HK-2 (cell line): ENCODE measurements at regions not wholly inside any gene's neighbourhood (a gene's known extent, or its start where the extent isn't known, plus 50 kb on each side); places are given as distances from the start of the nearest gene placed in this dataset.

Experiments used
- DNase-seq: peaks from one replicate; pipeline ENCODE4 v3.0.0-alpha.2; 2018; ENCODE audit not compliant: unreplicated experiment

DNA sequence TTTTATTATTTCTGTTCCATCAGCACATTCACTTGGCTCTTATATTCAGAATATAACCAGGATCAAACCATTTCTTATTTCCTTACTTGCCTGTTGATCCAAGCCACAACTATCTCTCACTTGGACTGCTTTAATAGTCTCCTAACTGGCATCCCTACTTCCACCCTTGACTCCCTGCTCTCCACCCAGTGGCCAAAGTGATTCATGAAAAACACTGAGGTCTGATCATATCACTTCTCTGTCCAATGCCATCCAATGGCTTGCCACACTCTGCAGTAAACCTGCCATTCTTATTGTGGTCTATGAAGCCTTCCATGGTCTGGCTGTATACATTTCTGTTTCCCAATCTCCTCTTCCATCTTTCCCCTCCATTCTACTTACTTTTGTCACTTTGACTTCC lies 576.1 kb downstream of the PDCD6IP start:
- no peak for DNase-seq

DNA sequence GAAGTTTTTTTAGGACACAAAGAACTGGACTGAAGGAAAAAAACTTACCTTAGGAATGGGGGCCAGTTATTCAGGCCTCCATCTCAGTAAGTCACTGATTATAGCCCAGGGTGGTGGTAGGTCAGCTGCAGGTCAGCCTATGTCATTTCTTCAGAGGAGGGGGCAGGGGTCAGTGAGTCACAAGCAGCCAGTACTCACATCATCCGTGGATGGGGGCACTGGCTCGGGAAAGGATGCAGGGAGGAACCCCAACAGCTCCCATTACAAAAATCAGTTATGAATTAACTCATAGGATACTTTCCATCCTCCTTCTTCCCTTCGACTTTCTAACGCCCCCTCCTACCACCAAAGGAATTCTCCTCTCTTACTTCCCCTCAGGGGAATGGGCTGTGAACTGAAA lies 578.3 kb downstream of the PDCD6IP start:
- DNase-seq: no peak

DNA sequence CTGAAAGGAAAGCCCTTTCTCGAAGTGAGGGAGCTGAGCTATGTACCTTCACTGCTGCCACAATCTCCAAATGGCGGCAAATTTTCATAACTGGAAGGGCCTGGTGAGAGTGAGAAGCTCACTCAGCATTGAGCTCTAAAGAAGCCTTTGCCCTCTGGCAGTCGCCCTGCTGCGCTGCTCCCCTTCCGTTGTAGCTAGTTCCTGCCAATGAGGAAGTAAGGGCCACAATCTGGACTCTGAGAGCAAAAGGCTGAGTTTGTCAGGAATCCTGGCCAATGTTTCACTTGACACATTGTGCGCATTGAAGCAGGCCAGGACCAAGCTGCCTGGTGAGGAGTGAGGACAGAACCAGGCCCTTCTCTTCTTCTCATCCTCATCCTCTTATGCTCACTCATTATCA lies 579.5 kb downstream of the PDCD6IP start:
- no peak for DNase-seq

DNA sequence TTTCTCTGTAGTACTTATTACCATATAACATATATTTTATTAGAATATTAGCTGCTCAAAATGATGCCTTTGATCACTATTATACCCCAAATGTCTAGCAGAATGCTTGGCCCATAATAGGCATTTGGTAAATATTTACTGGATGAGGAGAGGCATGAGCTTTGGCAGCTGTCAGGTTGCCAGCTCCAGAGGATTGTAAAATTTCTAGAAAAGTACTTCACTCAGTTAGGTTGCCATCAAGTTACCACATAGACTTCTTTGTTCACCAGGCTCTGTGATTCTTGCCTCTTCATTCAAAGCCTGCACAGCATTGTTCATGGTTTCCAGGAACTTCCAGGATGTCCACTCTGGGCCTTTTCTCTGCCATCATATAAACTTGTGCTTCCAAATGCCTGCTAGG lies 582.8 kb downstream of the PDCD6IP start:
- DNase-seq: no peak

DNA sequence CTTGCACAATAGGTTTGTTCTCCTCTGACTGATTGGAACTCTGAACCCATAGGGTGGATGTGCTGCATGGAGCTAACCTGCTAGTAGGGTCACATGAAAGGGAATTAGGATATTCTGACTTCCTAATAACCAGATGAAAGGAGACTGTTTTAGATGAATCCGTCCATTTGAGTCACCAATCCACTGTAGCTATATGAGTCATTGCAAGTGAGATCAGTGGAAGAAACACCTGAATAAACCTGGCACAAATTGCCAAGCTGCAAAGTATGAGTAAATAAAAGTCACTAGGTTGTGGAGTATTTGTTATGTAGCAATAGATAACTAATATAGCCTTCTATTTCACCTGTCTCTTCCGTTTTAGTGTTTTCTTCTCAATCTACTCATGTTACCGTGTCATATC lies 584.4 kb downstream of the PDCD6IP start:
- DNase-seq: no peak

DNA sequence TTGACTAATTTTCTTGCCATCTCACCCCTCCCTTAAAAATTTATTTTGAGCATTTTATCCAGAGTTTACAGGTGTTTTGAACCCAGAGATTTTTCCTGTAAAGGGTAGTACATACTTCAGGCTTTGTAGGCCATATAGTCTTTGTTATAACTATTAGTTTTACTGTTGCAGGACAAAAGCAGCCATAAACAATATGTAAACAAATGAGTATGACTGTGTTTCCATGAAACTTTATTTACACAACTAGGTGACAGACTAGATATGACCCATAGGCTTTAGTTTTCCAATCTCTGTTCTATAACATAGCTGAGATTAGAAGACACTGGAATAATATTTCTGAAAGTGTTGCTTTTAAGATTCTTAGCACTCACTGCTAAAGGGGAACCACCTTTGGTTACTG lies 587.9 kb downstream of the PDCD6IP start:
- DNase-seq: no peak

DNA sequence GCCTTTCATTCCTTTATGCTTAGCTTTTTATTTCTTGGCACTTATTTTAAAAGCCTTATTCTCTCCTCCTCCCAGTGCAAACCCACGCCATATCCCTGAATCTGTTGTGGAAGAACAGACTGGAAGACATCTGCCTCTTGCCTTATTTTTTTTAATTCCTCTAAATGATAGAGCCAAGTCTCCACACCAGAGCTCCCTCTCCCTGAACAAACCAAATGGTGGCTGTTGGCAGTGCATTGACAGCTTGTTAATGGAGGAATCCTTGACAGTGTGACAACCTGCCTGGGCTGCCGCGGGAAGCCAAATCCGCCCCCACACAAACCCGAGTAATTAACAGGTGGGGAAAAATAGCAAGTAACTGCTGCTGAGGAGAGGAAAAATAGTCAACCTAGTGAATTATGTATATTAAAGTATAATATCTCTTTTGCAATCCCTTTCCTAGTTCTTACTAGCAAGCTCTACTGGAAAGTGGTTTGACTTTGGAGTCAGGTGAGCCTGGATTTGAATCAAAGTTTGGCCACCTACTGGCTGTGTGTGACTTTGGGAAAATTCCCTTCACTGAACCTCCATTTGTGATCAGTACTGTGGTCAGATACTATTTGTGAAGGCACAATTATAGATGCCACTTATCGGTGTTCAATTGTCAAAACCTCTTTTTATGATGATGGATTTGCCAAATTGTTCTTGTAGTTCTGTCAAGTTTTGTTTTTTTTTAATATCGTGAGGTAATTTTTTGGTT lies 589.6 kb downstream of the PDCD6IP start:
- no peak for DNase-seq

DNA sequence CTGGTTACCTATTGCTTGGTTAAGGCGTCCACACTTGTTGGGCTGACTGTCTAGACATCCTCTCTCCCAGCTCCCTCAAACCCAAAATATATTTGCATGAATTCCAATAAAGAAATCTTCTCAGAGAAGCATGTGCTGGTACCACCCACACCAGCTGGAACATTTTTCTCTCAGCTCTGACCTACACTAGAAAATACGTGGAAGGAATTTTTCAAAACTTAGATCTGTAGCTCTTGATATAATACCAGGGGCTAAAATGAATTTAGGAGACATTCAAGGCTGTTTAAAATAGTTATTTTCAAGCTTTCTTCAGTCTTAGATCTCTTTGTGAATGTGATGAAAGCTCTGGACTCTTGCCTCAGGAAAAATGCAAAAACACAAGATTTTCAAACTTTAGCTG lies 590.4 kb downstream of the PDCD6IP start:
- no peak for DNase-seq

DNA sequence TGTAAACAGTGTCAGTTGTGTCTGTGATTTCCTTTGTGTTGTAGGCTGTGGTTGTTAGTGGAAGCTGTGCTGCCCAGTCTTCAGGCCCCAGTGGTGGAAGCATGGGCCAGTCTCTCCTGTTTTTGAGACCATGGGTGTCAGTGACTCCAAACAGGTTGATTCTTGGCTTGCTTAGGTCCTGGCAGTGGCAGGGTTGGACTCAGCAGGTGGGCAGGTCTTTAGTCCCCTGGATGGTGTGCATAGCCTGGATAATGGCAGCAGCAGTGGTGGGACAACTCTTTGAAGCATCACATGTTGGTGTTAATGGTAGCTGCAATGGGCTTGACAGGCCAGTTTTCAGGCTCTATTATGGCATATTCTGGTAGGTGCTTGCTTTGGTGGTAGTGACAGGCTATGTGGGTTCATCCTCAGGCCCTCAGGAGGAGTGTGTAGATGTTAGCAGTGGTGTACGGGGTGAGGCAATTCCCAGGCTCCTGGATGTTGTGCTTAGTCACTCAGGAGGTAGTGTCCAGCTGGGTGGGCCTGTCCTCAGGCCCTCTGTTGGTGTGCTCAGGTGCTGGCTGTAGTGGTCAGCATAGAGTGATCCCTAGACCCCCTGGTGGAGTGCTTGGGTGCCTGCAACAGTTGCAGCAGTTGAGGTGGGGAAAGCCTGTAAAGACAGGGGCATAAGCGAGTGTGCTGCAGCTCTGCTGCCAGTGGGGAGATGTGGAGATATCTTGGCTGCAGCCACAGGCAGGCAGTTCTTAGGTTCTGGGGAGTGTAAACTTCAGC lies 596.7 kb downstream of the PDCD6IP start:
- no peak for DNase-seq

DNA sequence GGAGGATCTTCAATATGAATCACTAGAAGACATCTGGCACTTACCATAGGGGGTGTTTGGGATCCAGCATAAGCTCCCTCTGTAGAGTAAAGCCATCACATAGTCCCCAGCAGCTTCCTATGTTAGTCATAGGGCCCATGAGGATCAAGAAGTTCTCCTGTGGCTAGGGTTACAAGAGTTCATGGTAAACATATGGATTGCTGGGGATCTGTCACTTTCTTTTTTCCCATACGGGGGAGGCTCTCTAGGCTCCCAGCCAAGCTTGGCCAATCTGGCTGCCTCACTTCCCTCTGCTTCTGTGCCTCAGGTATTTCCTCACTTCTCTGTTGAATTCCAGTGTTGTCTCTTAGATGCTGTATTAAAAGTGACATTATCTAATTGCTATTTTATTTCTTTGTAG lies 597.9 kb downstream of the PDCD6IP start:
- no peak for DNase-seq

DNA sequence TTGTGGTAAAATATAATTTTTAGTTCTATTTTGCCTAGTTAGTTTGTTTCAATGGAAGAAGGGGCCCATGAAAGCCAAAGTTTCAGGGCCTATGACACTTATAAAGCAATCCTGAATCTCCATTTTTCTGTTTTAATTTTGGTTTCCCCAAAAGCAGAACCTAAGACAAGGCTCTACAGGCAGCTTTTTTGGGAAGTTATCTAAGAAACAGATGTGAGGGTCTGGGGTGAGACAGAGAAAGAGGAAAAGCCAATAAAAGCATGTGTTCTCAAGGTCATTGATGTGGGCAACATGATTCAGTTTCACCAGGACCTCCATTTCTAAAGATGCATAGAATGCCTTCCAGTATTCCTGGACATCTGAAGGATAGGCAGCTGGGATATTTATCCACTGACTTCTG lies 598.5 kb downstream of the PDCD6IP start:
- no peak for DNase-seq

DNA sequence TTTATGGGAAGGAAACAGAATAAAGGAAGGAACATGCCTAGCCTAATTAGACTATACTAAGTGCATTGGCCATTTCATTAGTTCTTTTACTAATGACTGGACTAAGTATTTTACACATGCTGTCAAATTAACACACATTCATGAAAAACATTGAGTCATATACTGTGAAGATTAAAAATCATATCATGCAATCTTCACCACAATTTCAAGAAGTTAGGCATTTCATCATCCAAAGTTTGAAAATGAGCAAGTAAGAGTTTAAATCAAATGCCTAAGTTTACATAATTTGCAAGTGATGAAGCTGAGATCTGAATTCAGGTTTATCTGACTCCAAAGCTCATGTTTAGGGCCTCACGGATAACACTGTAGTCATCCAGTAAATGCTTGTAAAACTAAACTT lies 601.0 kb downstream of the PDCD6IP start:
- DNase-seq: no peak

DNA sequence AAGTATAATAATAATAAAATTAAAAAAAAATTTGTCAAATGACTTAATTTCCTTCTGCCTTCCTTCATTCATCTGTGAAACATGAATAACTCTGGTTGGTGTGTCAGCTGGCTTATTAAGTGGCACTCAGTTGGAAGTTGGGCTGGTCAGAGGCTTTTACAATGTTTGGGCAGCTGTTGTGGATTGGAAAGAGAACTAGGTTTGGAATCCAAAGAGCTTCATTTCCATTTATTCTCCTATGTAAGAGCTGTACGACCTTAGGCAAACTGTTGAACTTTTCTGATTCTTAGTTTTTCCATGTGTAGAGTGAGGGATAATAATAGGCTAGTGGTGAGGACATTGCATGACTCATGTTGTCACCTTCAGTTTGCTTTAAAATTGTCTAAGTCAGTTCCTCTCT lies 606.7 kb downstream of the PDCD6IP start:
- DNase-seq: no peak

DNA sequence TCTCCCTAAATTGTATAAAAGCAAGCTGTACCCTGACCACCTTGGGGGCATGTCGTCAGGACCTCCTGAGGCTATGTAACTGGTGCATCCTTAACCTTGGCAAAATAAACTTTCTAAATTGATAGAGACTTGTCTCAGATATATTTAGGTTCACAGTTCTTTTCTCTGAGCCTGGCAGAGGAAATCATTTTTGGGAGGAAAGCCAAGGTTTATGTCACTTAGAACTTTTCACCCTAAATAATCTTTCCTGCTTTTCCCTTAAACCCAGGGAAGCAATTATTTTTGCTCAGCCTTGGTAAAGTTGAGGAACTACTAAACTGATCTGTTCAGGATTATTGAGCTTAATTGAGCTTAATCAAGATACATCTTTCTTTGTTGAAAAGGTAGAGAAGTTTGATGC lies 608.9 kb downstream of the PDCD6IP start:
- no peak for DNase-seq

DNA sequence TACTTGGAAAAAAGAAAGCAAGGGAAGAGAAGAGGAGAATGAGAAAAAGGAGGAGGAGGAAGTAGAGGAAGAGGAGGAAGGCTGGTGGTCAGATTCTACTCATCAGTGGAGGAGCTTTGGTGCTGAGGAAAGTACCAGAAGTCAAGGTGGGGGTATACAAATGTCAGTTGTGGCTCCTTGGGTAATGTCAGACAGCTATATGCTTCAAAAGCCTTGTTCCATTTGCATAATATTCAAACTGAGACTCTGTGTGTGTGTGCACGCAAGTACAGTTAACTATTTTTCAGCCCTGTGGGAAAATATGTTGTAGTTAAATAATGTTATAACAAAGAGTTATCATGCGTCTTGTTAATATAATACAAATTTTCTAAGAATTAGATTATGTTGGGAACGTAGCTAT lies 609.7 kb downstream of the PDCD6IP start:
- no peak for DNase-seq

DNA sequence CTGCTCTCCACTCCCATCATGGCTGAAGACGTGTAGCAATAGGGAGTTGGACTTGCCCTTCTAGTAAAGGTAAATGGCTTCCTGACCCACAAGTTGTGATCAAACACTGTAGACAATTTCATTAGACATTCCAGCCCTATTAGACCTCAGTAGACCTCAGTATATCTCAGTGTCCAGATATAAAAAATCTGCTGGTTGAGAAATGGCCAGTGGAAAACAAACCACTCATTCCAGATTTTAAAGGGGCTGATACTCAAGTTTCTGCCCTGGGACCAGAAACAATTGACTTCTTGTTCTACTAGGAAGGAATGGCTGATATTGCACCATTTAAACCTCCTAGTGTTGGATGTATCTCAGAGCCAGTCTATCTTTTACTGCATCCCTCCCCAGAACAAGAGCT lies 613.2 kb downstream of the PDCD6IP start:
- DNase-seq: no peak

DNA sequence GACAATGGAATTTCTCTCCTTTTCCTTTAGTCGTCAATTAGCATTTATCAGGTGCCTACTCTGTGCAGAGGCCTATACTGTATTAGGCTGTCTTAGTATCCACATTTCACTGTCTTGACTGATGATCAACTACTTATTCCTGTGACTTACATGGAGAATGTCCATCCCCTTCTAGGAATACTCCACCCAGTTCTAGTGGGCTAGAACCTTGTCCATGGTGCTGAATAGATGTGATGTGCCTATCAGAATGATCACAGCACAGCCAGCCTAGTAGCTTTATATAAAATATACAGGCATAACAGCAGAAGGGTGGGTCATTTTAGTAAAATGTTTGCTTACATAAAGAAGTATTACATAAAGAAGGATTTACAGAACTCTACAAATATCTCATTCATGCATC lies 621.4 kb downstream of the PDCD6IP start:
- no peak for DNase-seq

DNA sequence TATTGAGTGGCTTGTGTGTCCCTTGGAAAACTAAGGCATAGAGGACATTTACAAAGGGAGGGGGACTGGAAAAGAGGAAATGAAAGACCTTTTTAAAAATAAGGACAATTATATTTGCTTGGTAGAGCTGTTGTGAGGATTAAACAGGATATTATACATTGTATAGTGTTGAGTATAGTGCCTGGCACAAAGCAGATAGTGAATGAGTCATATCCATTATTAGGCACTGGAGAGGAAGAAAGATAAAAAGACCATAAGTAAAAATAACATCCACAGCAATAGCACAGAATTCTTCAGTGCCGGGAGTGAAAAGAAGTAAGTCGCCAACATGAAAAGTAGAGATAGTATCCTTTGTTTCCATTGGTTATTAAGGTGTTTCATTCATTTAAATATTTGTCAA lies 623.3 kb downstream of the PDCD6IP start:
- DNase-seq: no peak

DNA sequence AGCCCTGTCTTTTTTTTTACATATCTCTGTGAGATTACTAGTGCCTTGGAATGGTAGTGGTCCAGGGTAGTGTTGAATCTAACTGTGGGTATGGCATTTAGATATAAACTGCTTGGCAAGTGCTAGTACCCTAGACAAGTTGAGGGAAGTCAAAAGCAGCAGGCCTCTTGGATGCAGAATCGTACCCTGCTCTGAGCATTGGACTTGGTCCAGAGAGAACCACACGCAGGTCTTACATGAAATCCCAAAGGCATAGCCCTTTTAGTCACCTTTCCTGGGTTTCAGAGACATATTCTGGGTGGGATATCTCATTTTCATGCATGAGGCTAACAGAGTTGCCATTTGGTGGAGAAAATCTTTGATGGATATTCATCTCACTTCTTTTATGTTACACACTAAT lies 641.4 kb downstream of the PDCD6IP start:
- no peak for DNase-seq

DNA sequence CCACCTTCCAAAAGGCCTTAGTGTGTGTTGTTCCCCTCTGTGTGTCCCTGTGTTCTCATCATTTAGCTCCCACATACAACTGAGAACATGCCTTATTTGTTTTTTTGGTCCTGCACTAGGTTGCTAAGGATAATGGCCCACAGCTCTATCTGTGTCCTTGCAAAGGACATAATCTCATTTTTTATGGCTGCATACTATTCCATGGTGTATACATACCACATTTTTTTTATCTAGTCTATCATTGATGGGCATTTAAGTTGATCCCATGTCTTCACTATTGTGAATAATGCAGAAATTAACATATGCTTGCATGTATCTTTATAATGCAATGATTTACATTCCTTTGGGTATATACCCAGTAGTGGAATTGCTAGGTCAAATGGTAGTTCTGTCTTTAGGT lies 645.7 kb downstream of the PDCD6IP start:
- no peak for DNase-seq

DNA sequence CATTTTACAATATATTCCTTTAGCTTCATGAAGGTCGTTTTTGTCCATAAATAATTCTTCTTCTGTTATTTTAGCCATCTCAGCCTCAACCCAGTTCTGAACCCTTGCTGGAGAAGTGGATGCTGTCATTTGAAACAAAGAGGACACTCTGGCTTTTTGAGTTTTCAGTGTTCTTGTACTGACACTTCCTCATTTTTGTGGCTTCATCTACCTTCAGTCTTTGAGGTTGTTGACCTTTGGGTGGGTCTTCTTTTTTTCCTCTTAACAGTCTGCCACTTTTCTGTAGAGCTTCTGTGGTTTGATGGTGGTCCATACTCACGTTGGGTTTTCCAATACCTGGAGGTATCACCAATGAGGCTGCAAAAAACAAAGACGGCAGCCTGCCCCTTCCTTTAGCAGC lies 650.9 kb downstream of the PDCD6IP start:
- DNase-seq: no peak

DNA sequence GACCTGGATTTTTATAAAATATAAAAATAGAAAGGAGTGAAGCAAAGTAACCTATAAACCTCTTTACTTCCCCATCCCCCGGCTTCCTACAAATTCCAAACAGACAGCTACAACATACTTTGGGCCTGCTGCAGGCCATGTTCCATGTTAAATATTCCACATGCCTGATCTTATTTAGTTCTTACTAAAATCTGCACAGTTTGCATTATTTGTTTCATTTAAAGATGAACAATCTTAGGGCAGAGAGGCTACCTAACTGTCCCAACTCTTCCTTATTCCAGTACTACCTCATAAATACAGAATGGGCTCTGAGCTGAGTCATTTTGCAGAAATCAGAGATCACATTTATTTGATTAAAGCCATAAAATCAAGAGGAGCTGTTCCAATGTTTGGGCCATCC lies 665.0 kb downstream of the PDCD6IP start:
- DNase-seq: no peak

DNA sequence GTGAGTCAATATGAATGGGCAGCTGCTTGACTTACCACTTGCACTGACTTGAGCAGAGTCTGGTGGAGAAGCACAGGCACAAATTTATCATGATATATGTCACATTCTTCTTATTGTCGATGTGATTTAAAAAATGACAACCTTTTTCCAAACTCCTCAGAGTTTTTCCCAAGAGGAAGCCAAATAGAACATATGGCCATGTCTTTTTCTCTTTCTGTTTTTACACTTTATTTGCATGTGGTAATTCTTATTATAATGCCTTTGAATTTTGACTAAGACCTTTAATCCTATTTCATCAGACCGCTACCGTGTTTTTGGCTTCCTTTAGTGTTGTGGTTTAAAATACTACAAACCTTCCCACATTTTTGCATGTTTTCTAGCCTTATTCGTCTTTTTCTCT lies 666.2 kb downstream of the PDCD6IP start:
- no peak for DNase-seq

DNA sequence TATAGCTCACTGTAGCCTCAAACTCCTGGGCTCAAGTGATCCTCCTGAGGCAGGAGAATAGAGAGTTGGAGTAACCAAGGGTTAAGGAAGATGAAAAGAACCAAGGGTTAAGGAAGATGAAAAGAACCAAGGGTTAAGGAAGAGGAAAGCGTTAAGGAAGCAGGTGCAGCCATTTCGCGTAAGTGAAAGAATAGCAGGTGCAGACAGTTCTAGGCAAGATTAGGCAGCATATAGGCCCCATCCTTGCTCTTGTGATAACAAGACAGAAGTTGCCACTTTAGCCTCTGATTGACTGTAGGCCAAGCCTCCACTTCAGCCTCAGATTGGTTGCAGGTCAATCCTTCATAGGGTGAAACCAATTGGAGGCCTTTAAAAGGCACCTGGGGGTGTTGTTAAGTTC lies 677.4 kb downstream of the PDCD6IP start:
- no peak for DNase-seq
